ENCODE measurements at regions not wholly inside any gene's neighbourhood (a gene's known extent, or its start where the extent isn't known, plus 50 kb on each side); places are given as distances from the start of the nearest gene placed in this dataset.

DNA sequence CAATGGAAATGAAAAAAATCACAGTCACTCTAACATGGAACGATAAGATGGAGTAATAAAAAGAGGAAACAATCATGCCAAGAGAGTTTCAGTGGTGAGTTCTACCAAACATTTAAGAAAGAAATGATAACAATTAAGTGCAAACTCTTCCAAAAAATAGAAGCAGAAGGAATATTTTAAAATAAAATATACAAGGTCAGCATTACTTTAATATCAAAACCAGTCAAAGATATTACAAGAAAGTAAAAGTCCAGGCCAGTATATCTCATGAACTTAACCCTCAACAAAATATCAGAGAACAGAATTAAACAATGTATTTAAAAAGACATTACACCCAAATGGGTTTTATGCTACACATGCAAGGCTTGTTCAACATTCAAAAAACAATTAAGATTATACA lies 829.4 kb downstream of the TRIB2 start:
- DNase-seq, result no peak

DNA sequence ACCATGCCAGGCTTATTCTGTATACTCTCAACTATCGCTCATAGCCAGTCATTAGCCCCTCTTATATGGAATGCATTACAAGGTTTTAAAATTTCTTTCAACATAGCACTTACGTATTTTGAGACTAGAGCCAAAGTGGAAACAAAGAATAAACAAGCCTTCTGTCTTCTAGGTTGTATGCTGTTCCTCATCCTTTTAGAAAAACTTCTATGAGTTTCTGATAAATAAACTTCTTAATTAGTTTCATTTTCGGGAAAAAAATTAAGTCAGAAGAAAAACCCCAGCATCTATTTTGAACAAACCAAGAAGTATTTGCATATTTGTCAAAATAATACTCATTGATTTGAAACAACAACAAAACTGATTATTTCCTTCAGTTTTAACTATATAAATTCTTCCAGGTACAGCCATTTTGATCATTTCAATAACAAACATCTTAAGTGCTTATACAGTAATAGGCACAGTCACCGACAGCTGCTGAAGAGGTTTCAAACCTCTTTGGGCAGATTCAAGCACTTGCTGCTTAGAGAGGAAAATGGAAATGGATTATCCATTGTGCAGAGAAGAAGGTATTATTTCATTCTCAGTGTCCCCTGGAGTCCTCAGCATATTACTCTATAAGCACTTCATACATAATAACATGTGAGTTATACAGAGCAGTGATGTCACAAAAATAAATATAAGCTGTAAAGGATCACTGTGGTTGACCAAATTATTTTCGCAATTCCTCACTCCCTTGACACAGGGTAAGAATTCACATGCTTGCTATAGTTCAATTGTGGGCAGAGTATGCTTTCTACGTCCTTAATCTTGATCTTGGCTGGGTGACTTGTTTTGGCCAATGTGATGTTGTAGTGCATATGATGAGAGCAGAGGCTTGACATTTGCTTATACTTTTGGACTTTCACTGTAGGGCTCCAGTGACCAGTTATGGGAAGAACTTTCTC lies 833.8 kb downstream of the TRIB2 start:
- no peak for DNase-seq

DNA sequence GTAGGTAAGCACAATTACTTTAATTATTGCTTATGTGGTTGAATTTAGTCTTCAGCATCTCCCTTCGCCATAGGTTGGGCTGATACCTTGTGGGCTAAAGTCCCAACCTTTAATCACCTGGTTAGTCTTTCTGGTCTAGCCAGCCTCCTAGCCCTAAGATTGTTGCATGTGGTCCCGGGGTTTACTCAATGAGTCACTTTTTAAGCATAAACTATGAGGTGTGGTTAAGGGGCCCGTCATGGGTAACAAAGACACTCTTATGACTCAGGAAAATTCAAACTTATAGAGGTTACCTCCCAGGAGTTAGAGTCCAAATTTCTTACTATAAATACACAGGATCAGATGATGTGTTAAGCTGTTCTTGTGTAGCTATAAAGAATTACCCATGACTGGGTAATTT lies 841.6 kb downstream of the TRIB2 start:
- DNase-seq, result no peak

DNA sequence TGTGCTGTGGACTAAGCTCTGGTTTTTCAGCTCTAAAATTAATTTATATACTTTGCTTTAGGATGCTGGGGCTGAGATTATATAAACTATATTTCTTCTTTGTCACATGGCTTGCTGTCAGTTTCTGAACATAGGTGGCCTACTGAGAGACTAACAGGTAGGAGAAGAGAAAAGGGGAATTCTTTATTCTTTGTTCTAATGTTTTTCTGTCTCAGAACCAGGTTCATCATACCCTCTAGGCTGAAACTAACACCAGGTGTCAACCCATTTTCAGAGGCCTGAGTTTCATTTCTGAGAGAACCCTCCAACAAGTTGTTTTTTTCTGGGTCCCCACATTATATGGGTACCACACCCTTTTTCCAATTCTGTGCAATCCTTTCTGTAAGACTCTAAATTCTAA lies 843.6 kb downstream of the TRIB2 start:
- no peak for DNase-seq

DNA sequence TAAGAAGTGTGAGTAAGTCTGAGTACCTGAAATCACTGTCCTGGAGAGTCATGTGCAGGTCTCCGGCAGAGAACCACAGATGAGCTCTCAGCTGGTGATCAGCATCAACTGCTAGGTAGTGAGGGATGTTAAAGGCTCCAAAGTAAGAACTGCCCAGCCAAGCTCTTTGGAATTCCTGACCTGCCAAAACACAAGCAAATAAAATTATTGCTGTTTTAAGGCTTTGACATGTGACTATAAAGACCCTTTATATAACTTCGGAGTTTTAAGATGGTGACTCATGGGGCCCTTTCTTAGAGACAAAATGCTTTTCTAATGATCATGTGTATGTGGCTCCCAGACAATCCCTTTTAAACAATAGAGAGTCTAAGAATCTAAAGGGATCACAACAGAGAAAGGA lies 855.7 kb downstream of the TRIB2 start:
- DNase-seq, result no peak

DNA sequence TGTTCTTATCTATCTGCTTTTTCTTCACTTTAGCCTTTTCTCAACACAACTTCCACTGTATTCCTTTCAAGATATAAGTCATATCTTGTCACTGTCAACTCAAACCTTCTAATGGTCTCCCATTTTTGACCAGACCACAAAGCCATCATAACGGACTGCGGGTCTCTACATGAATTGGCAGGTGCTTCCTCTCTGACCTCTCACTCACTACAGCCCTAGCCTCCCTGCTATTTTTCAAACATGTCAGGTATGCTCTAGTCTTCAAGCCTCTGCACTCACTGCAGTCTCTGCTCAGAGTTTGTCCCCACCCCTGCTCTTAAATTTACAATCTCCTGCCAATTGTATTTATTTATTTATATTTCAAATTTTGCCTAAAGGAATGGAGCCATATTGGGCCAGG lies 858.1 kb downstream of the TRIB2 start:
- no peak for DNase-seq

DNA sequence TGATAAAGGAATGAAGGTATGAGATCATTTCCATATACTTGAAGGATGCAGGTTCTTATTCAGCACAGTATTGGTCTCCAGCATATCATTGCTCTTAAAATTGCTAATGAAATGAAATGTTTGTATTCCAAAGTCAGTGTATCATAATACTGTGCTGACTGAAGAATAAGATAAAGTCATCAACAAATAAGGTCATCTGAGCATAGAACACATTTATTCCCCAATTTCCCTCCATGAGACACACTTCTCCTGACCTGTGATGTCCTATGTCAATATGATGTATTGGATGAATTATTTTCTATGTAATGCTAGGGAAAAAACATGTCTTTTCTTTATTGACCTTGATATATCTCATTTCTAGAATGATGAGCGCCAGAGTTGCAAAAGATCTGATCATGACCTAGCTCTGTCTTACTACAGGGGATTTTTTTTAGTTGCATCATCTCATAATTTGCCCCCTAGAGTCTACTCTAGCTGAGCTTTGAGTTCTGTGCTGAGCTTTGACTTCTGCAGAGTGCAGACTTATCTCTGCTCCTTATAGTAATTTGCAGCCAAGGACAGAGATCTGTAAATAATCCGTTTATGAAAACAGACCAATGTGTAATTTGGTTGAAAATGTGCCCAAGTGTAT lies 859.8 kb downstream of the TRIB2 start:
- DNase-seq, result no peak

DNA sequence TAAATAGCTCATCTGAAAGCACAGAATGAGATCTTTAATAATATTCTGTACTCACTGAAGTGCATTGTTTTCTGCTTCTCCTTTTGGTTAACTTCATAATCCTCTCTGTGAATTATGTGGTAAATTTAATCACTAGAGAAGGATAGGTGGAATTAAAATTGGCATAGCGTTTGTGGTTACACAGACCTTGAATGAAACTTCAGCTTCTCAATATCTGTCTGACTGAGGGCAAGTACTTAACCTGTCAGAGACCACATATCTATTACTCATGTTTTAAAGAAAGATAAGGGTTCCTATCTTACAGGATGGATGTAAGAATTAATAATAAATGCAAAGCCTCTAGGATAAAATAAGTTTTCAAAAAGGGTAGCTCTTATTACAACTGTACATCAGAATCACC lies 861.8 kb downstream of the TRIB2 start:
- no peak for DNase-seq

DNA sequence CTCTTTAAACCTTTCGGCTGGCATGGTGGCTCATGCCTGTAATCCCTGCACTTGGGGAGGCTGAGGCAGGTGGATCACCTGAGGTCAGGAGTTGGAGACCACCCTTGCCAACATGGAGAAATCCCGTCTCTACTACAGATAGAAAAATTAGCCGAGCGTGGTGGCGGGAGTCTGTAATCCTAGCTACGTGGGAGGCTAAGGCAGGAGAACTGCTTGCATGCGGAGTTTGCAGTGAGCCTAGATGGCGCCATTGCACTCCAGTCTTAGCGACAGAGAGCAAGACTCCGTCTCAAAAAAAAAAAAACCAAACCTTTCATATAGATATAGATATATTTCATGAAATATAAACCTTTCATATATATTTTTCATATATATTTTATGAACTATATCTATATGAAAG lies 864.7 kb downstream of the TRIB2 start:
- DNase-seq, result no peak

DNA sequence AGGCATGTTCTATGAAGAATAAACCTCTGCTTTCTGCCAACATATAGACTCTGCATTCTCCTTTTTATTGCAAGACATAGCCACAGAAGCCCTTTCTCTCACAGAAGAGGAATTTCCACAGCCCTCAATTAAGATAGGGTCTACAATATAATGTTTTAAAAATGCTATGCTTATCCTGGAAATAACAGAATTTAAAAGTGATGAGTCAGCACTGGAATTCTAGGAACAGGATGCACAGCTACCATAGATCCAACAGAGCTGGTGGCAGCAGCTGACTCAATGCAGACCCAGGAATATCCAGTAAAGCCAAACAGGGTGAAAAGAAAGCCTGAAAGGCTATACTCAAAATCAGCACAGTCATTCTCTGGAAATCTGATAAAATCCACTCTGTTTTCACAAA lies 866.9 kb downstream of the TRIB2 start:
- DNase-seq, result no peak

DNA sequence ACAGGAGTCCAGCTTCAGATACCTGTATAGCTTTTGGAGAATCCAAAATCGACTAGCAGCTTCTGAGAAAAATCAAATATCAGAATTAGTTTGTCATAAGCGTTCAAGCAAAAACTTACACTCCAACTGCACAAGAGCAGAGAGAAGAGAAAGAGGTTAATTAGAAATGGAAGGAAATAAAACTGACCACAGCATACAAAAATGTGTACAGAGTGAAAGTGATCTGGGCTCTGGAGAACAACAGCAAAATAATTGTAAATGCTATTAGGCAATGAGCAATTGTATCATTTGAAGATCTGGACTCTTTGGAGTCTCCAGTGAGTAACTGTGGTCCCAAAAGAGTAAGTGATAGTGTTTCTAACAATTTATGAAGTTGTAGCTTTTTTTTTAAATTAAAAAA lies 867.3 kb downstream of the TRIB2 start:
- no peak for DNase-seq

DNA sequence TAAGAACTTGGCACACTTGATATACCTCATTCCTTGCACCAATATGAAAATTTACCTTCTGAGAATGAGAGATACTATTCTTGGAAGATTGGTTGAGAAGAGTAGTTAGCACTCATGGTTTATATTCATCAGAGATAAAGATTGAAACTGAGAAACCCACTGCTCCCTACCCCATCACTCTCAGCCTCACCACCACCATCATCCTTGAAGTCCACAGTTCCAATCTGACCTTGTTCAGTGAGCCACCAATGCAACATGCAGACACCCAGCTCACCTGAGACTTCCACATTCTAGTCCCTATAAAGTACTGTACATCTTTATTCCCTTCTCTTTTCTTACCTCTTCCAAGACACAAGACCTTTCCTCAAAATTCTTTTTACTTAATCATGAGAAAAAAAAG lies 869.0 kb downstream of the TRIB2 start:
- DNase-seq, result no peak

DNA sequence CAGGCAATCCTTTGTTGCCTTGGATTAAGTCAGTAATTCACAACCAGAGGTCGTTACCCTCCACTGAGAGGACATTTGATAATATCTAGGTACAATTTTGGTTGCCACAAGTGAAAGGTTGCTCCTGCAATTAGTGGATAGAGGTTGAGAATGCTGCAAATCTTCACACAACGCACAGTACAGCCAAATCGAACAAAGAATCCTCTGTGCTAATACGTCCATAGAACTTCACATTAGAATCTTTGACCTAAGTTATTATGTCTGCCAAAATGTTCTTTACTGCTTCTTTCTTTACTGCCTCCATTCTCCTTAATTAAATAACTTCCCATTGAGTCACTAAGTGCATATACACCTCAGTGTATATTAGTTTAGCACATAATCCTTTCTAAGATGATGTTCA lies 879.5 kb downstream of the TRIB2 start:
- no peak for DNase-seq

DNA sequence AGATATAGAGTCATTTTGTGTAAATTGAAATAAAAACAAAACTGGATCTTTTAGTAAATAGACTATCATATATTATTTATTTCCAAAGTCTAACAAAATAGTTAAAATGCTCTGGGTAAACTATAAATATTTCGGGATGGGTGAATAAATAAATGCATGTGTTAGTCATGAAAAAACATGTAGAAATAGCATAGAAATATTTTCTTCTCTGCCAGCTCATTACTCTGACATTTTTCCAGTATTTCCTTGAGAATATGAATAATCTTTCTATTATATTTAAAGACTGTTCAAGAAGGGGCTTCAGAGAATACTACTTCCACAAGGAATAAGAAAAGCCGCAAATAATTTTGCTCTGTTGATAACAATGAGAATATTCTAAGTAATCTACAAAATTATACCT lies 880.4 kb downstream of the TRIB2 start:
- DNase-seq, result no peak

DNA sequence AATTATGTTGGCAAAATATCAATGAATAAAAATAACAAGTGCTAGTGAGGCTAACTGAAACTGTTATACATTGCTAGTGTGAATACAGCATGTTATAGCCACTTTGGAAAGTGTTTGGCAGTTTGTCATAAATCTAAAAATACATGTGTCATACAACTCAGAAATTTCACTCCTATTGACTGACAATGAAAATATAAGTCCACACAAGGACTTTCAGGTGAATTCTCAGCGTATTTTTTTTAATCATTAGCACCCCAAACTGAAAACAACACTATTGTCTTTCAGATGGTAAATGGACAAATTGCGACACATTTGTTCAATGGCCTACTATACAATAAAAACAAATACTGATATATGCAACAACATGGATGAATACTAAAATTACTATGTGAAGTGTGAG lies 884.8 kb downstream of the TRIB2 start:
- no peak for DNase-seq

DNA sequence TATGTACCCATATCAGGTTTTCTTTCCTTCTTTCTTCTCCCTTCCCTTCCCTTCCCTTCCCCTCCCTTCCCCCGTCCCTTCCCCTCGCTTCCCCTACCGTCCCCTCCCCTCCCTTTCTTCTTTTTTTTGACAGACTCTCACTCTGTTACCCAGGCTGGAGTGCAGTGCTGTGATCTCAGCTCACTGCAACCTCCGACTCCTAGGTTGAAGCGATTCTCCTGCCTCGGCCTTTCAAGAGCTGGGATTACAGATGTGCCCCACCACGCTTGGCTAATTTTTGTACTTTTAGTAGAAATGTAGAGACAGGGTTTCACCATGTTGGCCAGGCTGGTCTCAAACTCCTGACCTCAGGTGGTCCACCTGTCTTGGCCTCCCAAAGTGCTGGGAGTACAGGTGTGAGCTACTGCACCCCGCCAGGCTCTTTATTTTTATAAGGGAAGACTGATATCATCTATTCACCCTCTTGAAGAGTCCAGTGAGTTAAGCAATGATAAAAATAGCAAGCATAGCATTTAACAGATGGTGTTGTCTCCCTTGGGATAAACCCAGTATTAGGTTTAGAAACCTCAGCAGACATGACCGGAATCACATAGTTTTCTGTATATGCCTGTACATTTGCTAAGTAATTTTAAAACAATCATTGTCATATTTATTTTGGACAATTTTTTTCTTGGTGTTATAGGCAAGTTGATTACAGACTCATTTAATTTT lies 888.4 kb downstream of the TRIB2 start:
- DNase-seq, result no peak

DNA sequence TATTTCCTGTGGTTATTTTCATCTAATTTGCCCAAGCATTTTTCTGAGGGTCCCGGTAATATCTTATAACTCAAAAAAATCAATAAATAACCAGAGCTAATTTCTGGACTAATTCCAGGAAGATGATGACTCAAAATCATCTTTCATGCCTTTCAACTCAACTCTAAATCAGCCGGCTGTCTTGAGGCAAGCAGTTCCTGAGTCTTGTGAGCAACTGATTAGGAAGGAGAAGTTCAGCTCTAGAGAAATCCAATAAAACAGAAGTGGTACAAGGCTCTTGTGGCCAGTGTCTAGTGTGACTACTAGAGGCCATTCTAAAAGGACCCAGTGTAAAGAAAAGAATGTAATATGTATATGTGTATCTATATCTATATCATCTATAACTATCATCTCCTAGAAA lies 890.4 kb downstream of the TRIB2 start:
- no peak for DNase-seq

DNA sequence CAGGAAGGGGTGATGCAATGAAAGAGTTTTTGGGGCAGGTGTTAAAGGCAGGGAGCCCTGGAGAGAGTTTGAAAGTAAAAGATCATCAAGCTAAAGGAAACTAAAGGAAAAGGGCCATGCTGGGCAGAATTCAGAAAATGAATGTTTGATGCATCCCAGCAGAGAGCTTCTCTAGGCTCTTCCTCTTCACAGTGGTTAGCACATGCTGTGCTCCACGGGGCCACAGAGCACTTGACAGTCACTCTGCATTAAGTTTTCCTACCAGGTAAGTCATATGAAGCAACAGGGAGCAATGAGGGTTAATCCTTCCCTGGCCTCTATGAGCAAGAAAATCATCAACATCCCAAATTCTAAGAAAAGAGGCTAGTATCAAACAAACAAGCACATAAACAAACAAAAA lies 895.2 kb downstream of the TRIB2 start:
- no peak for DNase-seq

DNA sequence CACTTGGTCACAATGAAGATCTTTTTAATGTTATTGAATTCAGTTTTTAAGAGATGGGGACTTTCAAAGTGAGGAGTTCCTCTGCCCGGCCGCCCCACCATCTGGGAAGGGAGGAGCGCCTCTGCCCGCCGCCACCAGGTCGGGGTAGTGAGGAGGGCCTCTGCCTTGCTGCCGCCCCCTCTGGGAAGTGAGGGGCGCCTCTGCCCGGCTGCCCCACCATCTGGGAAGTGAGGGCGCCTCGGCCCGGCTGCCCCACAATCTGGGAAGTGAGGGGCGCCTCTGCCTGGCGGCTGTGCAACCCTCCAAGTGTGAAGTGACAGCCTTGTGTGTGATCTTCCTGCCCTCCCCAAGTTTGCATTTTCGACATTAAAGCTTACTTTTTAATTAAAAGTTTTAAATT lies 899.3 kb downstream of the TRIB2 start:
- DNase-seq, result no peak

DNA sequence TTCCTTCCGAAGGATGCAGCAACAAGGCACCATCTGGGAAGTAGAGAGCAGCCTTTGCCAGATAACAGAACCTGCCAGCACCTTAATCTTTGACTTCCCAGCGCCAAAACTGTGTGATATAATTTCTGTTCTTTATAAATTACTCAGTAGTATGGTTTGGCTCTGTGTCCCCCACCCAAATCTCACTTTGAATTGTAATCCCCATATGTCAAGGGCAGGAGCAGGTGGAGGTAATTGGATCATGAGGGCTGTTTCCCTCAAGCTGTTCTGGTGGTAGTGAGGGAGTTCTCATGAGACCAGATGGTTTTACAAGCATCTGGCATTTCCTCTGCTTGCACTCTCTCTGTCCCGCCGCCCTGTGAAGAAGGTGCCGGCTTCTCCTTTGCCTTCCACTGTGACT lies 899.9 kb downstream of the TRIB2 start:
- no peak for DNase-seq

DNA sequence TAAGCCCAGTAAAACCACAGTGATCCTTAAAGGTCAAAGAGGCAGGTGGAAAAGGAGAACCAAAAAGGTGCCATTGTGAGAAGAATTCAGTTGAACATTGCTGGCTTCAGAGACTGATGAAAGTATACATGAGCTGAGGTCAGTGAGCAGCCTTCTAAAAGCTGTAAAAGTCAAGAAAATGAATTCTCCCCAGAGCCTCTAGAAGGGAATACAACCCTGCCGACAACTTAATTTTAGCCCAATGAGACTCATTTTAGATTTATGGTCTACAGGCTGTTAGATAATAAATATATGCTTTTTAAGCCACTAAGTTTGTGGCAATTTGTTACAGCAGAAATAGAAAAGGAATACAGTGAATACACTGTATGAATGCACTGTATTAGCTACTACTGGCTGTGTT lies 911.4 kb downstream of the TRIB2 start:
- no peak for DNase-seq

DNA sequence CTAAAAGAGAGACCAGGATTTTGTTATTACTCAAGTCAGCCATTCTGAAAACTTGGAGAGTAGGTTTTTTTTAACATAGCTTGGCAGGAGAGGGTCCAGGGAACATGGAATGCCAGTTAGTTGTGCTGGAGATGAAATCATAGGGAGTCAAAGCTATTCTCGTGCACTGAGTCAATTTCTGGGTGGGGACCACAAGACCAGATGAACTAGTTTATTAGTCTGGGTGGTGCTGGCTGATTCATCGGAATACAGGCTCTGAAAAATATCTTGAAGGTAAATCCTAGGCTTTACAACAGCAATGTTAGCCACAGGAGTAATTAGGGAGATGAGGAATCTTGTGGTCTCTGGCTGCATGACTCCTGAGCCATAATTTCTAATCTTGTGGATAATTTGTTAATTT lies 921.4 kb downstream of the TRIB2 start:
- no peak for DNase-seq

DNA sequence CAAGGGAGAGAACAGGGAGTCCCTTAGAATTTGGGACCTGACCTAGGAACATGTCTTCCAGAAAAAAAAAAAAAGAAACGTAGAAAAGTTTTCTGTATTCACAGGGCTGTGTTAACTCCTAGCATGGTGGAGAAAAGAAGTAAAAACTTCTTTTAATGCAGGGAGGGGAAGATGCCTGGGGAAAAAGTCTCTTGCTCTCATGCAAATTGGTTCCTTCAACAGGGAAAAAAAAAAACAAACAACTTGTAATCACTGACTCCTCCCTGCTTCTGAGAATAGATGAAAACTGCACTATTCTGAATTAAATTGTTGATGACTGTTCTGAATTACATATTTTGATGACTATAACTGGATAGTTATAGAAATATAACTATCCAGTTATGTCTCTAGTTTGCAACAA lies 933.2 kb downstream of the TRIB2 start:
- DNase-seq, result no peak

DNA sequence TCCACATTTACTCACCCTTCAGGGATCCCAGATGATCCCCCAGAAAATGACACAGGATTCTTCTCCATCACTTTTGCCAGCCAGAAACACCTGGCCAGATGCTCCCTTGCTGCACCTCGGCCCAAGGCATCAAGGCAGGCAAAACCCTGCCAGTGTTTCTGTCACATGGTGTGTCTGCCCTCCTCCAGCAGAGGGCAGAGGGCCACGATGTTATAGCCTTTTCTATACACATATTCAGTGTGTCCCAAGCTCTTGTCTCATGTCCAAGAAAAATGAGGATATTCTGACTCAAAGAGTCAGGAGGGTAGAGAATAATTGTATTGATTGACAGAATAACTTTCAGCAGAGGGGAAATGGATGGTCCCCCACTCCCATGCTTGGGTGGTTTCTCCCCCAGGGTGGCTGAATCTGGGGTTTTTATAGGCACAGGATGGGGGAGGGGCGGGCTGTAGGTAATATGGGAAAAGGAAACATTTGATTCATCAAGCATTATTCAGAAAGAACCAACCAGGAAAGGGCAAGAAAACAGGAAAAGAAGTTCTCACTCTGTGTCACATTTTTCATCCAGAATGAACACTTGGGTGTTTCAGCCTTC lies 933.9 kb downstream of the TRIB2 start:
- DNase-seq, result no peak
